ENCODE measurements at regions not wholly inside any gene's neighbourhood (a gene's known extent, or its start where the extent isn't known, plus 50 kb on each side); places are given as distances from the start of the nearest gene placed in this dataset.

GRCh38 chr20:6269168-6269873 is 146.5 kb upstream of the FERMT1 start:
- Histone ChIP-seq H3K4me1 (ENCODE audit: insufficient read depth, low read length) (no peaks in the 10 kb centered on the region), H3K27me3 (ENCODE audit: insufficient read depth, low read length) (no peaks in the 10 kb centered on the region), H3K27ac (ENCODE audit: low read length) (no peak overlapping the region), H3K4me3 (ENCODE audit: low read length) (no peak overlapping the region), H3K36me3 (ENCODE audit: insufficient read depth, low read depth, low read length) (no peaks in the 10 kb centered on the region), H3K9ac (ENCODE audit: low read depth, low read length) (no peak overlapping the region), H3K9me3 (ENCODE audit: insufficient read depth, low read depth, low read length) (no peaks in the 10 kb centered on the region)

- no peaks in the 10 kb centered on the region for H3K27me3 ChIP-seq (ENCODE audit: insufficient read depth, low read length)
Measured at GRCh38 chr20:6265204-6265904, 142.5 kb upstream of the FERMT1 start.

GRCh38 chr20:6253396-6253795 is 130.6 kb upstream of the FERMT1 start:
- H3K27ac ChIP-seq (ENCODE audit: low read length): no peak overlapping the region
- H3K27me3 ChIP-seq (ENCODE audit: insufficient read depth, low read length): no peaks in the 10 kb centered on the region
- H3K9me3 ChIP-seq (ENCODE audit: insufficient read depth, low read depth, low read length): no peaks in the 10 kb centered on the region
- no peaks in the 10 kb centered on the region for H3K4me1 ChIP-seq (ENCODE audit: insufficient read depth, low read length)
- H3K9ac ChIP-seq (ENCODE audit: low read depth, low read length): no peak overlapping the region
- H3K36me3 ChIP-seq (ENCODE audit: insufficient read depth, low read depth, low read length): no peaks in the 10 kb centered on the region
- no peak overlapping the region for H3K4me3 ChIP-seq (ENCODE audit: low read length)

More at GRCh38 chr20:6265204-6265904, 142.5 kb upstream of the FERMT1 start:
- Histone ChIP-seq H3K9ac (ENCODE audit: low read depth, low read length) (no peak overlapping the region), H3K36me3 (ENCODE audit: insufficient read depth, low read depth, low read length) (no peaks in the 10 kb centered on the region), H3K9me3 (ENCODE audit: insufficient read depth, low read depth, low read length) (no peaks in the 10 kb centered on the region), H3K4me1 (ENCODE audit: insufficient read depth, low read length) (no peaks in the 10 kb centered on the region), H3K27ac (ENCODE audit: low read length) (no peak overlapping the region), H3K4me3 (ENCODE audit: low read length) (no peak overlapping the region)

DNA sequence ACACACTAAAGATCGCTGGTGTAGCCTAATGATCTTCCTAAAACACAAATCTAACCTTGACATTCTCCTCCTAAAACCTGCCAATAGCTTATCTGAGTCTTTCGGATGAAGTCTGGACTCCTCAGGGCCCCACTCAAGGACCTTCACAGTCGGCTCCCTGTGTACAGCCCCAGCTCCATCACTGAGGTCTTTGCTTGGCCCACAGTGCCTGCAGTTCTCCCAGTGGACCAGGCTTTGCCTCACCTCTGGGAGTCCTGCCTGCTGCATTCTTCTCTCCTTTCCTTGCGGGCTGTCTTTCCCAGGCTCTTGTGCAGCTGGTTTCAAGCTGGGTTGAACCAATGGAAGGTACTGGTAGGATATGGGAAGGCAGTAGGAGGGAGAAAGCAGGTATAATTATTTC is 122.6 kb upstream of the FERMT1 start:
- Histone ChIP-seq H3K36me3 (ENCODE audit: insufficient read depth, low read depth, low read length) (no peaks in the 10 kb centered on the region), H3K9ac (ENCODE audit: low read depth, low read length) (no peak overlapping the region)

DNA sequence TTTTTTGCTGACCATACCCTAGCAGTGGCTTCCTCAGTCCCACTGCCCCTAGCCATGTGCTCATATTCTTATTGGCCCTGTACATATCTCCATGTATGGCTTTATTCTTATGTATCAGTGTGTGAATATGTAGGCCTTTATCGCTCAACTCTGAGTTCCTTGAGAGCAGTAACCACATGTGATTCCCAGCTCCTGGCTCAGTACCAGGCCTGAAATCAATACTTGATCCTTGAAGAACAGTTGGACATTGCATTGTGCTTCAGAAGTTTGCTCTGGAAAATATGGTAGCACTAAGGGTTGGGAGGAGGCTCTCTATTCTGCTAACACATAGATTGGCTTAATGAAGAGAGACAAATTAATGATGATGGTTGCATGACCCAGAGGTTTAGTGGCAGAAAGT is 118.8 kb upstream of the FERMT1 start:
- Histone ChIP-seq H3K27ac (ENCODE audit: low read length) (no peak overlapping the region), H3K9me3 (ENCODE audit: insufficient read depth, low read depth, low read length) (no peaks in the 10 kb centered on the region), H3K27me3 (ENCODE audit: insufficient read depth, low read length) (no peaks in the 10 kb centered on the region), H3K4me1 (ENCODE audit: insufficient read depth, low read length) (no peaks in the 10 kb centered on the region), H3K4me3 (ENCODE audit: low read length) (no peak overlapping the region), H3K36me3 (ENCODE audit: insufficient read depth, low read depth, low read length) (no peaks in the 10 kb centered on the region), H3K9ac (ENCODE audit: low read depth, low read length) (no peak overlapping the region)

More for the DNA sequence above, 122.6 kb upstream of the FERMT1 start:
- Histone ChIP-seq H3K4me1 (ENCODE audit: insufficient read depth, low read length) (no peaks in the 10 kb centered on the region), H3K27me3 (ENCODE audit: insufficient read depth, low read length) (no peaks in the 10 kb centered on the region), H3K9me3 (ENCODE audit: insufficient read depth, low read depth, low read length) (no peaks in the 10 kb centered on the region), H3K4me3 (ENCODE audit: low read length) (no peak overlapping the region), H3K27ac (ENCODE audit: low read length) (no peak overlapping the region)

- no peaks in the 10 kb centered on the region for H3K9me3 ChIP-seq (ENCODE audit: insufficient read depth, low read depth, low read length)
- no peaks in the 10 kb centered on the region for H3K4me1 ChIP-seq (ENCODE audit: insufficient read depth, low read length)
- H3K4me3 ChIP-seq (ENCODE audit: low read length): no peak overlapping the region
- no peak overlapping the region for H3K9ac ChIP-seq (ENCODE audit: low read depth, low read length)
- H3K27me3 ChIP-seq (ENCODE audit: insufficient read depth, low read length): no peaks in the 10 kb centered on the region
- no peak overlapping the region for H3K27ac ChIP-seq (ENCODE audit: low read length)
- no peaks in the 10 kb centered on the region for H3K36me3 ChIP-seq (ENCODE audit: insufficient read depth, low read depth, low read length)
Measured at GRCh38 chr20:6240059-6240458, 117.2 kb upstream of the FERMT1 start.

DNA sequence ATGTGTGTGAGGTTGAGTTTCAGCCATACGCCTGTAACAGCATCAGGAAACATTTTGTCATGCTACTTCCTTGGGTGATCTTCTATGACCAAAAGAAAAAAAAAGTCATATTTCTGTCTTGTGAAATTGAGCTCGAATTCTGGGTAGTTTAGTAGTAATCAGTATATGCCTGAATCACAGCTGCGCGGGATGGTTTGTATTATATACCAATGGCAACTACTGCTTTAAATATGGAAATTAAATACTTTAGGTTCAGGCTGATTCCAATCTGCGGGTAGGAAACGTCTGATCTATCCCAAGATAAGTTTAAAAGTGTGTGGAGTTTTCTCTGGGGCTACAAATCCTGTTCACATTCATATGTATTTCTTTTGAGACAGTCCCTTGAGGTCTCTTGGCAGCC is 115.6 kb upstream of the FERMT1 start:
- Histone ChIP-seq H3K4me3 (ENCODE audit: low read length) (no peak overlapping the region), H3K9ac (ENCODE audit: low read depth, low read length) (no peak overlapping the region), H3K27me3 (ENCODE audit: insufficient read depth, low read length) (no peaks in the 10 kb centered on the region), H3K36me3 (ENCODE audit: insufficient read depth, low read depth, low read length) (no peaks in the 10 kb centered on the region), H3K4me1 (ENCODE audit: insufficient read depth, low read length) (no peaks in the 10 kb centered on the region), H3K9me3 (ENCODE audit: insufficient read depth, low read depth, low read length) (no peaks in the 10 kb centered on the region), H3K27ac (ENCODE audit: low read length) (no peak overlapping the region)

- H3K9ac ChIP-seq (ENCODE audit: low read depth, low read length): no peak overlapping the region
- H3K4me3 ChIP-seq (ENCODE audit: low read length): no peak overlapping the region
- H3K4me1 ChIP-seq (ENCODE audit: insufficient read depth, low read length): no peaks in the 10 kb centered on the region
- no peaks in the 10 kb centered on the region for H3K9me3 ChIP-seq (ENCODE audit: insufficient read depth, low read depth, low read length)
- no peaks in the 10 kb centered on the region for H3K36me3 ChIP-seq (ENCODE audit: insufficient read depth, low read depth, low read length)
- H3K27me3 ChIP-seq (ENCODE audit: insufficient read depth, low read length): no peaks in the 10 kb centered on the region
- no peak overlapping the region for H3K27ac ChIP-seq (ENCODE audit: low read length)
Measured at GRCh38 chr20:6235510-6235909, 112.7 kb upstream of the FERMT1 start.

DNA sequence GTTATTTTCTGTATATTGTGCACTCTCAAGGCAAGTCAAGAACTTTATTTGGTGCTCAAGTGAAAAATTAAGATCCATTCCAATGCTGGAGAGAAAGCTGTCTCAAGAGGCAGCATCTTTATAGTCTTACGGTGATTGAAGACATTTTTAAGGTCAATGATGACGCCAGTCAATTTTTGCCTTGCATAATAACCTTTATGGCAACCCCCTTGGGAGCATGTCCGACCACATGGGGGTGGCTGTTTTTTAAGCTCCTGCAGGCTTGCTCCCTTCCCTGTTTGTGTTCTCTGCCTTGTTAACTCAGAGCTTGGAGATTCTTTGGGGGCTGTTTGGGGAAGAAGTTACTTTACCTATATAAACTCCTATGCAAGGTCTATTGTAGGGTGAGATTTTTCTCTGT is 109.6 kb upstream of the FERMT1 start:
- no peaks in the 10 kb centered on the region for H3K4me1 ChIP-seq (ENCODE audit: insufficient read depth, low read length)
- H3K9me3 ChIP-seq (ENCODE audit: insufficient read depth, low read depth, low read length): no peaks in the 10 kb centered on the region
- no peak overlapping the region for H3K4me3 ChIP-seq (ENCODE audit: low read length)
- H3K27me3 ChIP-seq (ENCODE audit: insufficient read depth, low read length): no peaks in the 10 kb centered on the region
- no peak overlapping the region for H3K27ac ChIP-seq (ENCODE audit: low read length)
- H3K36me3 ChIP-seq (ENCODE audit: insufficient read depth, low read depth, low read length): no peaks in the 10 kb centered on the region
- no peak overlapping the region for H3K9ac ChIP-seq (ENCODE audit: low read depth, low read length)

DNA sequence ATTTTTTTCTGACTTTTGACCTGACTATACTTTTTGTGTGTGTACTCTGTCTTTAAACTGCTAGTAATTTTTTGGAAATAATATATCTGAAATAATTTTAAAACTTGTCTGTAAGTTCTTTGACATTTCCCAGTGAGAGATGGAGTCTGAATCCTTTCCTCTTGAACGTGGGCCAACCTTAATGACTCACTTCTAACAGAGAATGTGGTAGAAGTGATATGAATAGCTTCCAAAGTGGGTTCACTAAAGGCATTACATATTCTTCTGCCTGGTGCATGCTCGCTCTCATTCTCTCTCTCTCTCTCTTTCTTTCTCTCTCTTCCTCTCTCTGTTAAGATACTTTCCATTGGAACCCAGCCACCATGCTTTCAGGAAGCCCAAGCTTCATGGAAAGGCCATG is 108.7 kb upstream of the FERMT1 start:
- Histone ChIP-seq H3K4me3 (ENCODE audit: low read length) (no peak overlapping the region), H3K27ac (ENCODE audit: low read length) (no peak overlapping the region), H3K4me1 (ENCODE audit: insufficient read depth, low read length) (no peaks in the 10 kb centered on the region), H3K27me3 (ENCODE audit: insufficient read depth, low read length) (no peaks in the 10 kb centered on the region), H3K36me3 (ENCODE audit: insufficient read depth, low read depth, low read length) (no peaks in the 10 kb centered on the region), H3K9ac (ENCODE audit: low read depth, low read length) (no peak overlapping the region), H3K9me3 (ENCODE audit: insufficient read depth, low read depth, low read length) (no peaks in the 10 kb centered on the region)

GRCh38 chr20:6228302-6228843 is 105.5 kb upstream of the FERMT1 start:
- H3K9me3 ChIP-seq (ENCODE audit: insufficient read depth, low read depth, low read length): no peaks in the 10 kb centered on the region
- H3K9ac ChIP-seq (ENCODE audit: low read depth, low read length): no peak overlapping the region
- H3K27me3 ChIP-seq (ENCODE audit: insufficient read depth, low read length): no peaks in the 10 kb centered on the region
- H3K4me1 ChIP-seq (ENCODE audit: insufficient read depth, low read length): no peaks in the 10 kb centered on the region
- no peaks in the 10 kb centered on the region for H3K36me3 ChIP-seq (ENCODE audit: insufficient read depth, low read depth, low read length)
- no peak overlapping the region for H3K27ac ChIP-seq (ENCODE audit: low read length)
- no peak overlapping the region for H3K4me3 ChIP-seq (ENCODE audit: low read length)

DNA sequence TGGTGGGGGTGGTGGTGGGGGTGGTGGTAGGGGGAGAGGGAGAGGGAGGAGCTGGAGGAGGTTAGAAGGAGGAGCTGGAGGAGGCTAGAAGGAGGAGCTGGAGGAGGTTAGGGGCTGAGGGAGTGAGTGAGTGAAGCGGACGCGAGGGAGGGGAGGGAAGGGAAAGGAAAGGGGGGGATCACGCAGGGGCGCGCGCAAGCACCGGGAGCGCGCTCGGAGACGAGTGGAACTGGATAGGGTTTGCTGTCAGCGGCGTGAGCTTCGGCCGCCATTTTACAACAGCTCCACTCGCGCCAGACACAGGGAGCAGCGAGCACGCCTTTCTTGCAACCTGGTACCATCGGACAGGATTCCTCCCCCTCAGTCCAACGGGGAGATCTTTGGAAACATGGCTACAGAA is 90.5 kb upstream of the FERMT1 start:
- no peak overlapping the region for H3K4me3 ChIP-seq (ENCODE audit: low read length)
- no peaks in the 10 kb centered on the region for H3K36me3 ChIP-seq (ENCODE audit: insufficient read depth, low read depth, low read length)
- no peak overlapping the region for H3K27ac ChIP-seq (ENCODE audit: low read length)
- H3K4me1 ChIP-seq (ENCODE audit: insufficient read depth, low read length): no peaks in the 10 kb centered on the region
- no peaks in the 10 kb centered on the region; the same call in 1 of the 2 replicates for H3K9me3 ChIP-seq (ENCODE audit: insufficient read depth, low read depth, low read length)
- H3K27me3 ChIP-seq (ENCODE audit: insufficient read depth, low read length): no peaks in the 10 kb centered on the region
- H3K9ac ChIP-seq (ENCODE audit: low read depth, low read length): no peak overlapping the region
